GM18519 (cell line): ENCODE measurements at regions not wholly inside any gene's neighbourhood (a gene's known extent, or its start where the extent isn't known, plus 50 kb on each side); places are given as distances from the start of the nearest gene placed in this dataset.

Experiments
- ATAC-seq: cut with Tn5 transposase; IDR thresholded peaks from one replicate; pipeline ENCODE4 v1.9.1; 2021; ENCODE audit warnings: mild to moderate bottlenecking, moderate library complexity; ENCODE audit not compliant: unreplicated experiment, low FRiP score

GRCh38 chr10:3473271-3473670 lies 300.7 kb upstream of the PITRM1 start:
- ATAC-seq: no peak

- ATAC-seq: no peak
Measured at GRCh38 chr10:3472287-3473051, 299.9 kb upstream of the PITRM1 start.

GRCh38 chr10:3471927-3472286 lies 299.3 kb upstream of the PITRM1 start:
- no peak for ATAC-seq

GRCh38 chr10:3471472-3471871 lies 298.9 kb upstream of the PITRM1 start:
- ATAC-seq: no peak

GRCh38 chr10:3470191-3470590 lies 297.6 kb upstream of the PITRM1 start:
- no peak for ATAC-seq

- ATAC-seq: no peak
Measured at GRCh38 chr10:3469639-3470020, 297.0 kb upstream of the PITRM1 start.

GRCh38 chr10:3468919-3469638 lies 296.5 kb upstream of the PITRM1 start:
- no peak for ATAC-seq

- ATAC-seq: no peak
Measured at GRCh38 chr10:3467052-3467951, 294.7 kb upstream of the PITRM1 start.

GRCh38 chr10:3465406-3465891 lies 292.9 kb upstream of the PITRM1 start:
- no peak for ATAC-seq

- ATAC-seq: no peak
Measured at GRCh38 chr10:3464760-3465405, 292.3 kb upstream of the PITRM1 start.

GRCh38 chr10:3460420-3461128 lies 288.0 kb upstream of the PITRM1 start:
- ATAC-seq: no peak

GRCh38 chr10:3455385-3456334 lies 283.1 kb upstream of the PITRM1 start:
- ATAC-seq: no peak

GRCh38 chr10:3452683-3453361 lies 280.2 kb upstream of the PITRM1 start:
- no peak for ATAC-seq

GRCh38 chr10:3452173-3452626 lies 279.6 kb upstream of the PITRM1 start:
- ATAC-seq: no peak

- ATAC-seq: no peak
Measured at GRCh38 chr10:3451516-3452172, 279.1 kb upstream of the PITRM1 start.

- ATAC-seq: no peak
Measured at GRCh38 chr10:3446221-3446620, 273.6 kb upstream of the PITRM1 start.

GRCh38 chr10:3445648-3446047 lies 273.1 kb upstream of the PITRM1 start:
- no peak for ATAC-seq
